GM18873 (cell line): ENCODE measurements at regions not wholly inside any gene's neighbourhood (a gene's known extent, or its start where the extent isn't known, plus 50 kb on each side); places are given as distances from the start of the nearest gene placed in this dataset.

Source experiments
- ATAC-seq: cut with Tn5 transposase; IDR thresholded peaks from one replicate; pipeline ENCODE4 v1.9.1; 2021; ENCODE audit warnings: mild to moderate bottlenecking, moderate library complexity, moderate number of reproducible peaks; ENCODE audit not compliant: unreplicated experiment, low FRiP score

GRCh38 chrX:39729981-39730661 lies 367.6 kb downstream of the BCOR start:
- no peak for ATAC-seq

GRCh38 chrX:39730662-39731329 lies 367.0 kb downstream of the BCOR start:
- no peak for ATAC-seq

GRCh38 chrX:39731330-39731667 lies 366.5 kb downstream of the BCOR start:
- no peak for ATAC-seq

GRCh38 chrX:39731735-39732134 lies 366.0 kb downstream of the BCOR start:
- ATAC-seq, result no peak

GRCh38 chrX:39733745-39734144 lies 364.0 kb downstream of the BCOR start:
- ATAC-seq, result no peak

- no peak for ATAC-seq
Measured at GRCh38 chrX:39734174-39734776, 363.5 kb downstream of the BCOR start.

- no peak for ATAC-seq
Measured at GRCh38 chrX:39736216-39737211, 361.2 kb downstream of the BCOR start.

GRCh38 chrX:39739585-39739984 lies 358.2 kb downstream of the BCOR start:
- no peak for ATAC-seq

GRCh38 chrX:39740078-39740477 lies 357.7 kb downstream of the BCOR start:
- no peak for ATAC-seq

- no peak for ATAC-seq
Measured at GRCh38 chrX:39741904-39742303, 355.9 kb downstream of the BCOR start.

- no peak for ATAC-seq
Measured at GRCh38 chrX:39745818-39746217, 351.9 kb downstream of the BCOR start.

- ATAC-seq, result no peak
Measured at GRCh38 chrX:39749135-39749534, 348.6 kb downstream of the BCOR start.

- ATAC-seq, result no peak
Measured at GRCh38 chrX:39749728-39750127, 348.0 kb downstream of the BCOR start.

- ATAC-seq, result no peak
Measured at GRCh38 chrX:39750256-39750790, 347.4 kb downstream of the BCOR start.

GRCh38 chrX:39750848-39751247 lies 346.9 kb downstream of the BCOR start:
- ATAC-seq, result no peak

- no peak for ATAC-seq
Measured at GRCh38 chrX:39752815-39753214, 344.9 kb downstream of the BCOR start.

GRCh38 chrX:39753293-39753996 lies 344.3 kb downstream of the BCOR start:
- no peak for ATAC-seq

- no peak for ATAC-seq
Measured at GRCh38 chrX:39755143-39756032, 342.4 kb downstream of the BCOR start.
